Suprapubic skin (tissue), 4 donors: ENCODE measurements at regions not wholly inside any gene's neighbourhood (a gene's known extent, or its start where the extent isn't known, plus 50 kb on each side); places are given as distances from the start of the nearest gene placed in this dataset.

ENCODE experiments used
- DNase-seq, 2 donors: peaks; one replicate each; pipeline ENCODE4 v3.0.0-alpha.2; 2019; ENCODE audit warnings: low spot score in 2 of 2
- H3K27ac ChIP-seq: fragments of 200-600 bp; sonication (generic); one replicate; pipeline ENCODE4 v1.5.1; 2019
- H3K27me3 ChIP-seq: fragments of 200-600 bp; sonication (generic); one replicate; pipeline ENCODE4 v1.5.1; 2019
- H3K36me3 ChIP-seq: fragments of 200-600 bp; sonication (generic); one replicate; pipeline ENCODE4 v1.5.1; 2019
- H3K4me1 ChIP-seq: fragments of 200-600 bp; sonication (generic); one replicate; pipeline ENCODE4 v1.5.1; 2019
- H3K4me3 ChIP-seq: fragments of 200-600 bp; sonication (generic); one replicate; pipeline ENCODE4 v1.5.1; 2019; ENCODE audit warnings: mild to moderate bottlenecking
- H3K9me3 ChIP-seq: fragments of 200-600 bp; sonication (generic); one replicate; pipeline ENCODE4 v1.5.1; 2019
- CTCF ChIP-seq, 2 donors: fragments of 200-600 bp in 1 of 2; fragments of 450-650 bp in 1 of 2; sonication (generic) in 1 of 2; IDR thresholded peaks; one replicate each; pipeline ENCODE4 v1.5.1; 2016 to 2019; ENCODE audit warnings: antibody characterized with exemption in 2 of 2, mild to moderate bottlenecking in 1 of 2, moderate library complexity in 1 of 2
- EP300 ChIP-seq: sonication (generic); formaldehyde crosslinking; IDR thresholded peaks from one replicate; pipeline ENCODE4 v1.6.1; 2017; ENCODE audit warnings: antibody characterized with exemption
- POLR2A ChIP-seq, 2 donors: fragments of 450-650 bp; IDR thresholded peaks; one replicate each; pipeline ENCODE4 v1.6.1; 2017; ENCODE audit warnings: antibody characterized with exemption in 2 of 2, mild to moderate bottlenecking in 2 of 2, moderate library complexity in 2 of 2
- POLR2AphosphoS5 ChIP-seq, 3 donors: sonication (generic); formaldehyde crosslinking; IDR thresholded peaks; one replicate each; pipeline ENCODE4 v1.6.1; 2017; ENCODE audit warnings: antibody characterized with exemption in 3 of 3
- WGBS: methylation state at CpG from one replicate; pipeline ENCODE4 v1.1.5; 2018; 5-methylcytosine and 5-hydroxymethylcytosine counted together

GRCh38 chr4:159500861-159501260 is 398.0 kb downstream of the RAPGEF2 start:
- Histone ChIP-seq H3K27ac (no peak overlapping the region), H3K27me3 (peaks cover 7% of the 10 kb centered on the region), H3K9me3 (no peaks in the 10 kb centered on the region), H3K4me1 (no peaks in the 10 kb centered on the region), H3K4me3 (no peak overlapping the region), H3K36me3 (no peaks in the 10 kb centered on the region)
- TF ChIP-seq CTCF (IDR thresholded peaks at IDR 0.05) (no peak), EP300 (no peak), POLR2A (IDR thresholded peaks at IDR 0.05) (no peak), POLR2AphosphoS5 (IDR thresholded peaks at IDR 0.05) (no peak)
- no peak for DNase-seq
- 63% methylated on average over 2 of the region's 2 CpGs for WGBS

DNA sequence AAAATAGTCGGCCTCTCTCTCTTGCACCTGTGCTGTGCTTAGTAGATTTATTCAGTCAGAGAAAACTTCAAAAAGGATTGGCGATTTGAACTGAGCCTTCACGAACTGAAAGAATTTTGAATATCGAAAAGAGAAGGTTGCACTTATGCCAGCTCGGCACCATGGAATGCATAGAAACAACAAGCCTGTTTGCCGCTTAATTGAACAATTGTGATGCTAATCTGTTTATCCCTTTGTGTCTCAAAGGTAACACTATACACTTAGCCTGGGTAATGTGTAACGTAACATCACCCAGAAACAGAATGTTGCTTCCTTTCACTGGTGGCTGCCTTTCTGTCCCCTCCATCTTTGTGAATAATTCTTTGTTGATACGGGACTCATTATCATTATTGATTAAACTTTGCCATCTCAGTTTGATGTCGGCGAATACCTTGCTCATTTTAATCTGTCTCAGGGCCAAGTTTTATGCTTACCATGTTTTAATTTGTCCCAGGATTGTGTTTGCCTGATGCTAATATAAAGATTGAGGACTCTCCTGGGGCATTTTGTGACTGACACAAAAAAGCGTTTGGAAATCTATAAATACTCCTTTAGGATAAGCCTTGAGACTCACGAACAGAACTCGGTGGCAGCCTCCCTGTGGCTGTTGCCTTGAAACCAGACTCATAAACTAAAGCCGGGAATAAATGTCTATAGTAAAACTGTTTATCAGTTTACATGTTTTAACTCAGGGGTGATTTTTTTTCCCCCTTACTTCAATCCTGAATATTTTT is 400.5 kb downstream of the RAPGEF2 start:
- H3K27me3 ChIP-seq, result peaks cover 10% of the 10 kb centered on the region
- H3K4me1 ChIP-seq, result no peaks in the 10 kb centered on the region
- no peaks in the 10 kb centered on the region for H3K9me3 ChIP-seq
- no peak overlapping the region for H3K27ac ChIP-seq
- no peak overlapping the region for H3K4me3 ChIP-seq
- TF ChIP-seq EP300, result no peak
- DNase-seq, result no peak
- H3K36me3 ChIP-seq, result no peaks in the 10 kb centered on the region
- 64% methylated on average over 14 of the region's 14 CpGs for WGBS

DNA sequence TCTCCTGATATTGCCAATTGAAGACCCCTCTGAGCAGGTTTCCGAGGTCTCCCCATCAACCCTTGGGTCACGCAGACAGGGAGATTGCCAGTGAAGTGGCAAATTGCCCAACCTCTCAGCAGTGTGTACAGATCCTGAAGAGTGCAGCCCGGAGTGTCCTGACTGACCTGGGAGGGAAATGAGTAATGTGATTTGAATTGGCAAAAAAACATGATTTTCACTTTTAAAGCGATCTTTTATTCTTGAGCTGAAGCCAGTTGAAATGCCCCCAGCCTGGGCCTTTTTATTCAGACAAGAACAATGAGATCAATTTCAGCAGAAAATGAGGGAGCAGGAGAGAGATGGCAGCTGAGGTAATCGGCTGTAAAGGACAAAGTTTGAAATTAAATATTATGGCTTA is 401.8 kb downstream of the RAPGEF2 start:
- Histone ChIP-seq H3K9me3 (no peaks in the 10 kb centered on the region), H3K4me3 (no peak overlapping the region), H3K36me3 (no peaks in the 10 kb centered on the region), H3K27ac (no peak overlapping the region), H3K27me3 (peaks cover 10% of the 10 kb centered on the region), H3K4me1 (no peaks in the 10 kb centered on the region)
- no peak for TF ChIP-seq POLR2AphosphoS5 (IDR thresholded peaks at IDR 0.05)
- no peak for TF ChIP-seq POLR2A (IDR thresholded peaks at IDR 0.05)
- TF ChIP-seq CTCF (IDR thresholded peaks at IDR 0.05), result no peak
- no peak for TF ChIP-seq EP300
- 49% methylated on average over 5 of the region's 5 CpGs for WGBS
- no peak for DNase-seq

DNA sequence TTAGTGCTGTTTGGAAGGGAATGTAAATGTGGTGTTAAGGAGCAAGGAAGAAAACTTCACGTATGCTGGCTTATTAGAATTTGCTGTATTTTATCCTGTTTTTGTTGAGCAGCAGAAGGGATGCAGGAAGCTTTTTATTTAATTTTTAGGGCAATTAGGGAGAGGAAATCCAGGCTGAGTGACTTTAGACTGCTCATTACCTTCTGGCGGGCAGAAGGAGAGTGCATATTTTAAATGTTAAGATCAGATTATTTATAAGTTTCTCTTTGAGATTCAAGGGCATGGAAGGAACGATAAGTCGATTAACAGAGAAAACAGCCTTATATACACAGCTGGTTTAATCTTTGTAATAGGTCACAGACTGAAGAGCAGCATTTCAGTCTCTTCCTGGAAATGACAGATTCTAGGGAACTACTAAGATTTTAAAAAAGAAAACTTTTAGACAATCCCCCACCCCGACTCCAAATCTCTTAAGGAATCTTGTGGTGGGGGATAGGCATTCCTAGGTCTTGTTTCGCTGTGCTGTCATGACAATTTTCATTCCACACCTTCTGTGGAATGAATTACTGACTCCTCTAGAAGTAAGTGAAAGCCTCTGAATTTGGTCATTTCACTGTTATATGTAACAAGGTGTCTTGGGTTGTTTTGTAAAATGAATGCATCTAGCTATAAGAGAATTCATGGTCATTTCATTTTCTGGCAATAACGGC is 402.5 kb downstream of the RAPGEF2 start:
- 62% methylated on average over 7 of the region's 7 CpGs for WGBS
- Histone ChIP-seq H3K4me3 (no peak overlapping the region), H3K27me3 (peaks cover 10% of the 10 kb centered on the region), H3K9me3 (no peaks in the 10 kb centered on the region), H3K4me1 (no peaks in the 10 kb centered on the region), H3K36me3 (no peaks in the 10 kb centered on the region), H3K27ac (no peak overlapping the region)
- no peak for DNase-seq
- TF ChIP-seq CTCF (IDR thresholded peaks at IDR 0.05), result no peak
- no peak for TF ChIP-seq POLR2AphosphoS5 (IDR thresholded peaks at IDR 0.05)

GRCh38 chr4:159506801-159507517 is 404.1 kb downstream of the RAPGEF2 start:
- WGBS, result 88% methylated on average over 13 of the region's 13 CpGs
- TF ChIP-seq EP300, result no peak
- no peak for TF ChIP-seq POLR2AphosphoS5 (IDR thresholded peaks at IDR 0.05)
- TF ChIP-seq POLR2A (IDR thresholded peaks at IDR 0.05), result no peak
- TF ChIP-seq CTCF (IDR thresholded peaks at IDR 0.05), result no peak

More at GRCh38 chr4:159506801-159507517, 404.1 kb downstream of the RAPGEF2 start:
- peaks cover 10% of the 10 kb centered on the region for H3K27me3 ChIP-seq
- no peaks in the 10 kb centered on the region for H3K4me1 ChIP-seq
- H3K36me3 ChIP-seq, result no peaks in the 10 kb centered on the region
- no peak for DNase-seq
- H3K27ac ChIP-seq, result no peak overlapping the region
- no peak overlapping the region for H3K4me3 ChIP-seq
- no peaks in the 10 kb centered on the region for H3K9me3 ChIP-seq
